Epithelial cell of proximal tubule (primary cell): ENCODE measurements at regions not wholly inside any gene's neighbourhood (a gene's known extent, or its start where the extent isn't known, plus 50 kb on each side); places are given as distances from the start of the nearest gene placed in this dataset.
"Not testable (repeated sequence)": the region's sequence is repeated elsewhere in the genome, so short reads cannot be mapped to it uniquely, and the experiment has no call there.

Source experiments
- DNase-seq: peaks from one replicate; pipeline ENCODE4 v3.0.0-alpha.2; 2011; ENCODE audit warnings: low read depth
- H3K4me3 ChIP-seq: 2 replicates; pipeline ENCODE4 v1.5.1; 2011; ENCODE audit warnings: low read depth, mild to moderate bottlenecking, low read length
- CTCF ChIP-seq: conservative IDR thresholded peaks from 2 replicates; pipeline ENCODE4 v1.5.1; 2012; ENCODE audit warnings: low read depth, mild to moderate bottlenecking, low read length

DNA sequence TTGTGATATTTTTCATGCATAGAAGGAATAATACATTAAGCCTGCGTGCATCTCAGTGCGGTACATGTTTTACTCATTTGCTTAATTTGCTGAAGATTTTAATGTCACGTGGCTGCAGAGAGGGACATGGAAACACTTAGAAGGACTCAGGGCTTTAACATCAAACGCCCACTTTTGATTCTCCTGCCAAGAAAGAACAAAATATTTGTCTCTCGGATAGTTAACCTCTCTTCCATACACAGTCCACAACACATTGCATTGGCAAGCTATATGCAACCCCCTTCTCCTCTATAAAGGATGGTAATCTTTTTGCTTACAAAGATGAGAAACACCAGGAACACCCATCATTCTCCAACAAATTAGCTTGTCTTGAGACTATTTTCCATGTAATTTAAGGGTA is 148.0 kb upstream of the NRP1 start:
- H3K4me3 ChIP-seq, result no peak overlapping the region
- TF ChIP-seq CTCF, result no peak
- DNase-seq, result no peak

DNA sequence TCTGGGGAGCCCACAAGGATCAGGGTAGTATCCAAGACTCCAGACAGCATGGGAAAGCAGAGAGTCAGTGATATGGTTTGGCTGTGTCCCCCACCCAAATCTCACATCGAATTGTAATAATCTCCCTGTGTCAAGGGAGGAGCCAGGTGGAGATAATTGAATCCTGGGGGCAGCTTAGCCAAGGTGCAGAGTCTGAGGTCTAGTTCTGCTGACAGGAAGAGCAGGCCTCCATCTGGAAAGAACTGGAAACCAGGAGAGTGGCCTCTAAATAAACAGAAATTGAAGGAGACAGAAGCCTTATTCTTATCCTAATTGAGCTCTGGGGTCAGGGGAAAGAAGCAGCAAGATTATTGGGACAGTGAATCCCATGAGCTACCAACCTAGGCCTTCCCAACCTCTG is 146.7 kb upstream of the NRP1 start:
- TF ChIP-seq CTCF, result no peak
- no peak for DNase-seq
- H3K4me3 ChIP-seq, result no peak overlapping the region

DNA sequence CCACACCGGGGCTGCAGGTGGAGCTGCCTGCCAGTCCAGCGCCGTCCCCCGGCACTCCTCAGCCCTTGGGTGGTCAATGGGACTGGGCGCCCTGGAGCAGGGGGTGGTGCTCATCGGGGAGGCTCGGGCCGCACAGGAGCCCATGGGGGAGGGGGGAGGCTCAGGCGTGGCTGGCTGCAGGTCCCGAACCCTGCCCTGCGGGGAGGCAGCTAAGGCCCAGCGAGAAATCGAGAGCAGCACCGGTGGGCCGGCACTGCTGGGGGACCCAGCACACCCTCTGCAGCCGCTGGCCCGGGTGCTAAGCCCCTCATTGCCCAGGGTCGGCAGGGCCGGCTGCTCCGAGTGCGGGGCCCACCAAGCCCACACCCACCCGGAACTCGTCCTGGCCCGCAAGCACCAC is 145.9 kb upstream of the NRP1 start:
- not testable (repeated sequence) for H3K4me3 ChIP-seq, DNase-seq

DNA sequence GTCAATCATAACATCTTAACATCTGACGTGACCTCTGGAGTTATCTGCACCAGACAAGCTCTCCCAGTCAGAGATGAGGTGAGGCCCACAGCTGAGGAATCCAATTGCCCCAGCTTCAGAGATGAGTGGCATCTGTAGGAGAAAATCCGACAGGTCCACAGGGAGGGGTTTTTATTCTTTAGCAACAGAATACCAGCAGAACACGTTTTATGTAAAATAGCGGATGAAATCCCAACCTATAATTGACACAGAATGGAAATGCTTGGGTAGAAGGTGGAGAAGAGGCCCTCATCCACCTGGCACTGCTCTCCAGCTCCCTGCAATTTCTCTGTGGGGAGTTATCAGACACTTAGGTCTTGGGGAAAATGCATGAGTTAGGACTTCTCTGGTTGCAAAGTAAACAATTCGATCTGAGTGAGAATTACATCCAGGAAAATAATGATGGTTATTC is 144.2 kb upstream of the NRP1 start:
- TF ChIP-seq CTCF, result no peak
- no peak overlapping the region for H3K4me3 ChIP-seq
- no peak for DNase-seq

- no peak for DNase-seq
- no peak overlapping the region for H3K4me3 ChIP-seq
- no peak for TF ChIP-seq CTCF
Measured at GRCh38 chr10:33478089-33478674, 143.7 kb upstream of the NRP1 start.

DNA sequence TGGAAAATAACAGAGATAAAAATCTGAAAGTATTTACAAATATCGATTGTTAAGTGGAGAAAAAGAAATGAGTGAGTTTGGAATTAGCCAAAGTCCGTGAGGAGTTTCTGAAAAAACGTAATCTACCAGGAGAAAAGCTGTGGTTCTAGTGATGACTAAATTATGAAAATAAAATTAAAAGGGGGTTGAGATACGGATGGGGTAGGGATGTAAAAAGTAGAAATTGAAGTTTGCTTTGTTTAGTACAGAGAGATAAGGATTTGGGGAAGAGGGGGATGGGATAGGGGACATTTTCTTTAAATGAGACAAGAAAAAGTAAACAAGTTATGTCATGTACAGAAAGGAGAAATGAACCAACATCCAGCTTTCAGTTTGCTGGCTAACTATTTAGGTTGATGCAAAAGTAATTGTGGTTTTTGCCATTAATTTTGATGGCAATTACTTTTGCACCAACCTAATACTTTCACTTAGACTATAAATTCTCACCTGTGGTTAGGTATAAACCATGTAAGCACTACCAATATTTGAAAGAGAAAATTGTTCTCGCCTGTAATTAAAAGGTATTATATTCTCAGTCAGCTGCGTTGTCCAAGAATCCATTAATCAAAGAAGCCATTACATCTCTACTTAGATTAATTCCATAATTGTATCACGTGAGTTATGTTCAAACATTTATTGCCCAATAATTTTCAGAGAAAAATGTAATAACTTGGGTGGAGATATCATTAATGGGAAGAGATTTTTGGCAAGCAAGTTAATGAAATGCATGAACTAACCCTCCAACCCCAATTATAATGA is 143.0 kb upstream of the NRP1 start:
- H3K4me3 ChIP-seq, result no peak overlapping the region
- TF ChIP-seq CTCF, result no peak
- DNase-seq, result no peak

- no peak for TF ChIP-seq CTCF
- no peak overlapping the region for H3K4me3 ChIP-seq
- DNase-seq, result no peak
Measured at GRCh38 chr10:33476757-33477273, 142.3 kb upstream of the NRP1 start.
